ENCODE measurements at regions not wholly inside any gene's neighbourhood (a gene's known extent, or its start where the extent isn't known, plus 50 kb on each side); places are given as distances from the start of the nearest gene placed in this dataset.

GRCh38 chr6:98467091-98467490 lies 367.3 kb upstream of the POU3F2 start:
- Mint-ChIP-seq H3K27me3 (ENCODE audit: insufficient read depth) (no peaks in the 10 kb centered on the region), H3K27ac (no peak overlapping the region), H3K9me3 (peaks cover 53% of the 10 kb centered on the region), H3K4me3 (no peak overlapping the region), H3K36me3 (ENCODE audit: low read depth) (no peaks in the 10 kb centered on the region), H3K4me1 (ENCODE audit: low read depth) (no peaks in the 10 kb centered on the region)
- TF ChIP-seq, protein P1, sequence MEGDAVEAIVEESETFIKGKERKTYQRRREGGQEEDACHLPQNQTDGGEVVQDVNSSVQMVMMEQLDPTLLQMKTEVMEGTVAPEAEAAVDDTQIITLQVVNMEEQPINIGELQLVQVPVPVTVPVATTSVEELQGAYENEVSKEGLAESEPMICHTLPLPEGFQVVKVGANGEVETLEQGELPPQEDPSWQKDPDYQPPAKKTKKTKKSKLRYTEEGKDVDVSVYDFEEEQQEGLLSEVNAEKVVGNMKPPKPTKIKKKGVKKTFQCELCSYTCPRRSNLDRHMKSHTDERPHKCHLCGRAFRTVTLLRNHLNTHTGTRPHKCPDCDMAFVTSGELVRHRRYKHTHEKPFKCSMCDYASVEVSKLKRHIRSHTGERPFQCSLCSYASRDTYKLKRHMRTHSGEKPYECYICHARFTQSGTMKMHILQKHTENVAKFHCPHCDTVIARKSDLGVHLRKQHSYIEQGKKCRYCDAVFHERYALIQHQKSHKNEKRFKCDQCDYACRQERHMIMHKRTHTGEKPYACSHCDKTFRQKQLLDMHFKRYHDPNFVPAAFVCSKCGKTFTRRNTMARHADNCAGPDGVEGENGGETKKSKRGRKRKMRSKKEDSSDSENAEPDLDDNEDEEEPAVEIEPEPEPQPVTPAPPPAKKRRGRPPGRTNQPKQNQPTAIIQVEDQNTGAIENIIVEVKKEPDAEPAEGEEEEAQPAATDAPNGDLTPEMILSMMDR (IDR thresholded peaks at IDR 0.05): no peak
- DNase-seq: no peak

DNA sequence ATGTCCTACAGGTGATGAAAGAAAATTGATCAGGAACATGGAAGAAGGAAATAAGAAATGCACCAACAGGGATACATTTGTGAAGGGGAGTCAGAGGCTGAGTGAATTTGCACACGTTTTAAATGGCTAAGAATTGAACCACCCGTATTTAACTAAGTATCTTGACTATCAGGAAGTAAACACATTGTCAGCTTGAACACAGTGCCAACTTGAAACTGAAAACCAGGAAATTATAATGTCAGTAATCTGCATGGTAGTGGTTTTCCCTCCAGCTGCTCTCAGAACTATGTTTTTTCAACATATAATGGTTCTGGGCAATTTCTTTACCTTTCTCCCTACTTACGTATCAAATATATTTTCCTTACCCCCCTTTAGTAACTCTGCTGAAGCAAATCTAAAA lies 366.5 kb upstream of the POU3F2 start:
- DNase-seq: no peak
- Mint-ChIP-seq H3K27ac (no peak overlapping the region), H3K4me1 (ENCODE audit: low read depth) (no peaks in the 10 kb centered on the region), H3K36me3 (ENCODE audit: low read depth) (no peaks in the 10 kb centered on the region), H3K4me3 (no peak overlapping the region), H3K9me3 (peaks cover 58% of the 10 kb centered on the region), H3K27me3 (ENCODE audit: insufficient read depth) (no peaks in the 10 kb centered on the region)
- TF ChIP-seq, protein P1 (IDR thresholded peaks at IDR 0.05): no peak

DNA sequence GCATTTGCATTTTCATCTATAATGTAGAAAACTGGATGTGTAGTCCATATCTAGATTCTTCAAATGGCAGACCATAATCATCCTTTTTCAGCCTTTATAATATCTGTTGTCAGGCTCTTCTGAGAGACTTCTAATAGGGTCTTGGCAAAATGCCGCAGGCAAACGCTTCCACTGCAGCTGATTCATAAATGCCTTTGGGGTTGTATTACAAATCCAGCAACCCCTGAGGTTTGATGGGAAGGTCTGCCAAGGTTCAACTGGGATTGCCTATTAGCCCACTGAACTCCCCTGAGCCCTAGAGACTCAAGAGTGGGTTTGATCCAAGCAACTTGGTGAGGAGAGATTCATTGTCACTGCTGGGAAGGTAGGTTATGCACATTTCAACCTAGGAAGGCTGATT lies 365.2 kb upstream of the POU3F2 start:
- H3K4me1 Mint-ChIP-seq (ENCODE audit: low read depth): no peaks in the 10 kb centered on the region
- no peak for DNase-seq
- H3K4me3 Mint-ChIP-seq: no peak overlapping the region
- no peaks in the 10 kb centered on the region for H3K27me3 Mint-ChIP-seq (ENCODE audit: insufficient read depth)
- H3K36me3 Mint-ChIP-seq (ENCODE audit: low read depth): no peaks in the 10 kb centered on the region
- peaks cover 49% of the 10 kb centered on the region for H3K9me3 Mint-ChIP-seq
- TF ChIP-seq, protein P1 (IDR thresholded peaks at IDR 0.05): no peak
- no peak overlapping the region for H3K27ac Mint-ChIP-seq

GRCh38 chr6:98470821-98471220 lies 363.6 kb upstream of the POU3F2 start:
- no peaks in the 10 kb centered on the region for H3K4me1 Mint-ChIP-seq (ENCODE audit: low read depth)
- no peaks in the 10 kb centered on the region for H3K27me3 Mint-ChIP-seq (ENCODE audit: insufficient read depth)
- H3K36me3 Mint-ChIP-seq (ENCODE audit: low read depth): no peaks in the 10 kb centered on the region
- no peak overlapping the region for H3K27ac Mint-ChIP-seq
- no peak overlapping the region for H3K4me3 Mint-ChIP-seq
- TF ChIP-seq, protein P1 (IDR thresholded peaks at IDR 0.05): no peak
- DNase-seq: no peak
- peaks cover 40% of the 10 kb centered on the region for H3K9me3 Mint-ChIP-seq

DNA sequence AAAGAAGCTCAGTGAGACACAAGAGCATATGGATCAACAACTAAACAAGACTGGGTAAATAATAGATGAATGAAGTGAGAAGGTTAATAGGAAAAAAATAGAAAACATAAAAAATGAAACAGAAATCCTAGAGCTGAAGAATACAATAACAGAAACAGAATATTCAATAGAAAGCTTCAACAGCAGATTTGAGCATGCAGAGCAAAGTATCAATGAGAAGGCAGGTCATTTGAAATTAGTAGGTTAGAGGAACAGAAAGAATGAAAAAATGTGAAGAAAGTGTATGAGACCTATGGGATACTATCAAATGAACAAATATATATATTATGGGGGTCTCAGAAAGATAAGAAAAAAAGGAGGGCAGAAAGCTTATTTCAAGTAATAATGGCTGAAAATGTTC lies 362.9 kb upstream of the POU3F2 start:
- no peaks in the 10 kb centered on the region for H3K4me1 Mint-ChIP-seq (ENCODE audit: low read depth)
- no peak overlapping the region for H3K27ac Mint-ChIP-seq
- TF ChIP-seq, protein P1 (IDR thresholded peaks at IDR 0.05): no peak
- no peak for DNase-seq
- H3K27me3 Mint-ChIP-seq (ENCODE audit: insufficient read depth): no peaks in the 10 kb centered on the region
- peaks cover 40% of the 10 kb centered on the region for H3K9me3 Mint-ChIP-seq
- H3K36me3 Mint-ChIP-seq (ENCODE audit: low read depth): no peaks in the 10 kb centered on the region
- H3K4me3 Mint-ChIP-seq: no peak overlapping the region

GRCh38 chr6:98477231-98477630 lies 357.1 kb upstream of the POU3F2 start:
- no peaks in the 10 kb centered on the region for H3K4me1 Mint-ChIP-seq (ENCODE audit: low read depth)
- no peak overlapping the region for H3K4me3 Mint-ChIP-seq
- no peak for DNase-seq
- no peaks in the 10 kb centered on the region for H3K27me3 Mint-ChIP-seq (ENCODE audit: insufficient read depth)
- H3K36me3 Mint-ChIP-seq (ENCODE audit: low read depth): no peaks in the 10 kb centered on the region
- TF ChIP-seq, protein P1 (IDR thresholded peaks at IDR 0.05): no peak
- no peak overlapping the region for H3K27ac Mint-ChIP-seq
- H3K9me3 Mint-ChIP-seq: peaks cover 31% of the 10 kb centered on the region
